ENCODE measurements at regions not wholly inside any gene's neighbourhood (a gene's known extent, or its start where the extent isn't known, plus 50 kb on each side); places are given as distances from the start of the nearest gene placed in this dataset.

GRCh38 chr22:49197505-49197904, 630.2 kb downstream of the BRD1 start:
- no peak for FAIRE-seq

- no peak for FAIRE-seq
These were observed 631.6 kb downstream of the BRD1 start for GRCh38 chr22:49196046-49196511.

- no peak for FAIRE-seq
These were observed 632.0 kb downstream of the BRD1 start for GRCh38 chr22:49195636-49196035.

GRCh38 chr22:49193901-49194465, 633.7 kb downstream of the BRD1 start:
- FAIRE-seq, result no peak

GRCh38 chr22:49193348-49193747, 634.3 kb downstream of the BRD1 start:
- FAIRE-seq, result no peak

- no peak for FAIRE-seq
These were observed 634.8 kb downstream of the BRD1 start for GRCh38 chr22:49192857-49193250.

GRCh38 chr22:49192180-49192856, 635.4 kb downstream of the BRD1 start:
- FAIRE-seq, result no peak

- FAIRE-seq, result no peak
These were observed 636.1 kb downstream of the BRD1 start for GRCh38 chr22:49191506-49191980.

- no peak for FAIRE-seq
These were observed 636.7 kb downstream of the BRD1 start for GRCh38 chr22:49190816-49191505.

- no peak for FAIRE-seq
These were observed 637.8 kb downstream of the BRD1 start for GRCh38 chr22:49189871-49190270.

- no peak for FAIRE-seq
These were observed 639.1 kb downstream of the BRD1 start for GRCh38 chr22:49188591-49188990.

- FAIRE-seq, result no peak
These were observed 639.6 kb downstream of the BRD1 start for GRCh38 chr22:49188091-49188490.

- FAIRE-seq, result no peak
These were observed 640.9 kb downstream of the BRD1 start for GRCh38 chr22:49186762-49187161.

GRCh38 chr22:49186293-49186692, 641.4 kb downstream of the BRD1 start:
- FAIRE-seq, result no peak

GRCh38 chr22:49185312-49185969, 642.2 kb downstream of the BRD1 start:
- no peak for FAIRE-seq

GRCh38 chr22:49184736-49185135, 642.9 kb downstream of the BRD1 start:
- FAIRE-seq, result no peak

- FAIRE-seq, result no peak
These were observed 643.9 kb downstream of the BRD1 start for GRCh38 chr22:49183826-49184216.

- FAIRE-seq, result no peak
These were observed 644.4 kb downstream of the BRD1 start for GRCh38 chr22:49183208-49183825.

- FAIRE-seq, result no peak
These were observed 645.3 kb downstream of the BRD1 start for GRCh38 chr22:49182416-49182815.

GRCh38 chr22:49181942-49182341, 645.7 kb downstream of the BRD1 start:
- FAIRE-seq, result no peak

GRCh38 chr22:49181431-49181830, 646.2 kb downstream of the BRD1 start:
- FAIRE-seq, result no peak

- no peak for FAIRE-seq
These were observed 647.0 kb downstream of the BRD1 start for GRCh38 chr22:49180683-49181024.
